Fibroblast of skin of back (primary cell): ENCODE measurements at regions not wholly inside any gene's neighbourhood (a gene's known extent, or its start where the extent isn't known, plus 50 kb on each side); places are given as distances from the start of the nearest gene placed in this dataset.
"Not testable (repeated sequence)": the region's sequence is repeated elsewhere in the genome, so short reads cannot be mapped to it uniquely, and the experiment has no call there.

Experiments used
- DNase-seq: peaks from one replicate; pipeline ENCODE4 v3.0.0-alpha.2; 2013

- DNase-seq, result no peak
Measured at GRCh38 chr2:375270-375955, 87.5 kb upstream of the ALKAL2 start.

GRCh38 chr2:368386-368785 lies 80.5 kb upstream of the ALKAL2 start:
- DNase-seq, result no peak

GRCh38 chr2:367246-367645 lies 79.4 kb upstream of the ALKAL2 start:
- DNase-seq, result no peak

GRCh38 chr2:366706-367105 lies 78.8 kb upstream of the ALKAL2 start:
- no peak for DNase-seq

GRCh38 chr2:365367-366275 lies 77.7 kb upstream of the ALKAL2 start:
- DNase-seq, result no peak

- no peak for DNase-seq
Measured at GRCh38 chr2:363824-364470, 76.1 kb upstream of the ALKAL2 start.

- DNase-seq, result no peak
Measured at GRCh38 chr2:362924-363323, 75.0 kb upstream of the ALKAL2 start.

- no peak for DNase-seq
Measured at GRCh38 chr2:360124-360523, 72.2 kb upstream of the ALKAL2 start.

- no peak for DNase-seq
Measured at GRCh38 chr2:359047-359446, 71.2 kb upstream of the ALKAL2 start.

GRCh38 chr2:357811-358210 lies 69.9 kb upstream of the ALKAL2 start:
- DNase-seq, result no peak

- DNase-seq, result not testable (repeated sequence)
Measured at GRCh38 chr2:356304-356703, 68.4 kb upstream of the ALKAL2 start.

- DNase-seq, result no peak
Measured at GRCh38 chr2:355773-356172, 67.9 kb upstream of the ALKAL2 start.

- DNase-seq, result peak; percentile 7
Measured at GRCh38 chr2:352696-353095, 64.8 kb upstream of the ALKAL2 start.

- no peak for DNase-seq
Measured at GRCh38 chr2:349390-349789, 61.5 kb upstream of the ALKAL2 start.

GRCh38 chr2:348361-348916 lies 60.5 kb upstream of the ALKAL2 start:
- peak; percentile 3 for DNase-seq

GRCh38 chr2:344811-345210 lies 56.9 kb upstream of the ALKAL2 start:
- DNase-seq, result no peak

- no peak for DNase-seq
Measured at GRCh38 chr2:343355-343754, 55.5 kb upstream of the ALKAL2 start.

GRCh38 chr2:341912-342311 lies 54.0 kb upstream of the ALKAL2 start:
- no peak for DNase-seq

- no peak for DNase-seq
Measured at GRCh38 chr2:341017-341542, 53.2 kb upstream of the ALKAL2 start.
